Subcutaneous abdominal adipose tissue (tissue), 5 donors: ENCODE measurements at regions not wholly inside any gene's neighbourhood (a gene's known extent, or its start where the extent isn't known, plus 50 kb on each side); places are given as distances from the start of the nearest gene placed in this dataset.

ENCODE experiments used
- H3K27ac ChIP-seq: one replicate; pipeline ENCODE4 v1.7.0; 2013; ENCODE audit warnings: low read depth, mild to moderate bottlenecking, inconsistent platforms, low read length, moderate library complexity
- H3K27me3 ChIP-seq, 5 donors: one replicate each; pipeline ENCODE4 v1.7.0; 2013; ENCODE audit warnings: low read length in 5 of 5, inconsistent platforms in 1 of 5; ENCODE audit not compliant: control insufficient read depth in 5 of 5, insufficient read depth in 4 of 5
- H3K36me3 ChIP-seq, 5 donors: one replicate each; pipeline ENCODE4 v1.7.0; 2013; ENCODE audit warnings: low read length in 5 of 5; ENCODE audit not compliant: control insufficient read depth in 5 of 5, insufficient read depth in 5 of 5
- H3K4me1 ChIP-seq, 5 donors: one replicate each; pipeline ENCODE4 v1.7.0; 2013; ENCODE audit warnings: low read length in 5 of 5, mild to moderate bottlenecking in 3 of 5, moderate library complexity in 1 of 5; ENCODE audit not compliant: control insufficient read depth in 5 of 5, insufficient read depth in 5 of 5
- H3K4me3 ChIP-seq, 5 donors: one replicate each; pipeline ENCODE4 v1.7.0; 2013; ENCODE audit warnings: low read length in 5 of 5, low read depth in 1 of 5
- H3K9ac ChIP-seq, 5 donors: one replicate each; pipeline ENCODE4 v1.7.0; 2013; ENCODE audit warnings: low read length in 5 of 5, mild to moderate bottlenecking in 4 of 5, moderate library complexity in 3 of 5
- H3K9me3 ChIP-seq, 5 donors: one replicate each; pipeline ENCODE4 v1.7.0; 2013; ENCODE audit warnings: low read length in 5 of 5; ENCODE audit not compliant: control insufficient read depth in 5 of 5
- donor health status: healthy.
- donor health status: healthy.
- donor health status: healthy.
- donor health status: healthy.
- donor health status: healthy.

GRCh38 chr3:28980131-28980530 lies 300.7 kb upstream of the RBMS3 start:
- no peak overlapping the region for H3K9ac ChIP-seq
- H3K27ac ChIP-seq = no peak overlapping the region
- H3K27me3 ChIP-seq = no peaks in the 10 kb centered on the region
- H3K9me3 ChIP-seq = no peaks in the 10 kb centered on the region
- H3K36me3 ChIP-seq = peaks cover 0 to 3% (median 0%) of the 10 kb centered on the region in 5 donors
- no peak overlapping the region for H3K4me3 ChIP-seq
- no peaks in the 10 kb centered on the region for H3K4me1 ChIP-seq

- H3K4me3 ChIP-seq = no peak overlapping the region
- H3K36me3 ChIP-seq = peaks cover 0 to 3% (median 0%) of the 10 kb centered on the region in 5 donors
- H3K27ac ChIP-seq = no peak overlapping the region
- H3K4me1 ChIP-seq = no peaks in the 10 kb centered on the region
- H3K9ac ChIP-seq = no peak overlapping the region
- no peaks in the 10 kb centered on the region for H3K9me3 ChIP-seq
- no peaks in the 10 kb centered on the region for H3K27me3 ChIP-seq
Observed at GRCh38 chr3:28980631-28981030, 300.2 kb upstream of the RBMS3 start.

DNA sequence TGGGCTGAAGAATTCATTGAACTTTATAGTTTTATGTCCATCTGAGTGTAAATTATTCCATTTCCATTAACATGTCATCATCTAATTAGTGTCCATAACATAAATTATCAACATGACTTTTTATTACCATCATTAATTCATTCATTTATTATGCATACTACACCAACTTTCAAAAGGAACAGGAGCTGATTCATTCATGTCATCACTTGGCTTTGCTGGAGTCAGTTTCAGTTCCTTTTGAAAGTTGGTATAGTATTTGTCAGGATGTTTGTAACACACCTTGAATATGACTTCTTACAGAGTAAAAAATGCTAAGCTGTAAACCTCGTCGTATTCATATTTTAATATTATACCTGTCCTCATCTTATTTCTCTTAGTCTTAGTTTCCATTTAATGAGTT lies 298.0 kb upstream of the RBMS3 start:
- Histone ChIP-seq H3K4me1 (no peaks in the 10 kb centered on the region), H3K36me3 (peaks cover 0 to 3% (median 0%) of the 10 kb centered on the region in 5 donors), H3K9ac (no peak overlapping the region), H3K9me3 (no peaks in the 10 kb centered on the region), H3K4me3 (no peak overlapping the region), H3K27ac (no peak overlapping the region), H3K27me3 (no peaks in the 10 kb centered on the region)

DNA sequence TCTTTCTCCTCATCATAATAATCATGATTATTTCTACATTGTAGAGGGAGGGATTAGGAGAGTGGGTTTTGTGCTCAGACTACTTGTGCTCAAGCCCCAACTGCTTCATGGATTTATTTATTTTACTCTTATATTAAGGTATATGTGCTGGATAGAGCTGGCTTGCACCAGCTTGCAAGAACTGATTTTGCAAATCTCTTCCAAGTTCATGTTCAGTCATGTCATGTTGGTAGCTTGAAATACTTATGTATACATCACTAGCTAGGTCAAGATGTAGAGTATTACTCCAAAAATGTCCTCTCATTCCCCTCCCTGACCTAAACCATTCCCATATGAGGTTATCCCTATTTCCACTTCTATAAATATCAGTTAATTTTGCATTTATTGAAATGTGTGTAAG lies 293.9 kb upstream of the RBMS3 start:
- Histone ChIP-seq H3K27ac (no peak overlapping the region), H3K9ac (no peak overlapping the region)

DNA sequence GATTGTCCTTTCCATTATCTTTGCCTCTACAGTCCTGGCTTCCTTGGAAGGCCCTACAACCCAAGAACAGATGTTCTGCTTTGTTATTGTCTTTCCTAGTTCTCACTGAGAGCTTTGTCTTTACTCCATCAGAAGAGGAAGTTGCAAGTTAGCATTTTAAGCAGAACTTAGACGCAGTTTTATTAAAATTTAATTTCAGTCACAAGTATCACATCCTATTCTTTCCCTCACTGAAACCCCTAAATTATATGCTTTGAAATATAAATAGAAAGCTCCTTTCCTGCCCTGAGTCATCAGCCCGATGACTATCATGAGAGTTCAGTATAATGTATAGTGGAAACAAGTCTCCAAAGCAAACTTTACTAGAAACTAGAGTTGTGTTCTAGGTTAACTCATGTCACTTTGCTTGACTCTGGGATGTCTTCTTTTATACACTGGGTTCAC lies 291.2 kb upstream of the RBMS3 start:
- Histone ChIP-seq H3K27ac (no peak overlapping the region), H3K9ac (no peak overlapping the region), H3K4me1 (no peaks in the 10 kb centered on the region), H3K27me3 (no peaks in the 10 kb centered on the region), H3K9me3 (peaks cover 0 to 2% (median 0%) of the 10 kb centered on the region in 5 donors), H3K36me3 (no peaks in the 10 kb centered on the region), H3K4me3 (no peak overlapping the region)

More for the DNA sequence above, 293.9 kb upstream of the RBMS3 start:
- Histone ChIP-seq H3K9me3 (peaks cover 0 to 2% (median 0%) of the 10 kb centered on the region in 5 donors), H3K4me1 (no peaks in the 10 kb centered on the region), H3K36me3 (no peaks in the 10 kb centered on the region), H3K27me3 (no peaks in the 10 kb centered on the region), H3K4me3 (no peak overlapping the region)

DNA sequence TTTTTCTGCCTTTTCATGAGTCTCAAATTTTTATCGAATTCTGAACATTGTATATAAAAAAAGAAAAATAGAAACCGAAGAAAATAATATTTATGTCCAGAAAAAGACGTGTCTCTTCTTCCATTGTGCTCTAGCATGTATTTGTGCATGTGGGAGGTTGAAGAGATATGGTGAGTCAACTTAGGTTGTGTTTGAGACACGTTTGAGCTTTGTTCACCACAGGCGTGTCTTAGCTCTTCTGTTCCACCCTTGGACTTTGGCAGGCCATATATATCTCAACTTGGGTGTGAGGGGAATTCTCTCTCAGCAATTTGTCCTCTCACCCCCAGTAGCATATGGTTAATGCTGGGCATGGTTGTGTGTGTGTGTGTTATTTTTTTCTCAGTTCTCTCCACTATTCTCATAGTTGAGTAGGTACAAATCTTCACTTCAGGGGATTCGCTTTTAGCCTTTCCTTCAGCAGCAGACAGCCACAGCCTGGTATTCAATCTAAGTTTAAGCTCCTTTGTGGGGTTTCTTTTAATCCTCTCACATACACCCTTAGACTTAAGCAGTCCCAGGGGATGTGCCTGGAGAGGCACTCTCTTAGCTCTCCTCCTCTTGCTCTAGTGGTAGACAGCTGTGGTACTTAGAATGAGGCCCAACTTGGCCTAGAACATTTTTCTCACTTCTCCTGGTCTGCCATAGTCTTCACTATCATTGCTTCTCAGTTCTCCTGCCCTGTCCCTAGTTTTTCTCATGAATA lies 286.5 kb upstream of the RBMS3 start:
- Histone ChIP-seq H3K9me3 (no peaks in the 10 kb centered on the region), H3K27ac (no peak overlapping the region), H3K4me3 (no peak overlapping the region), H3K9ac (no peak overlapping the region), H3K36me3 (no peaks in the 10 kb centered on the region), H3K27me3 (no peaks in the 10 kb centered on the region), H3K4me1 (no peaks in the 10 kb centered on the region)

GRCh38 chr3:29004885-29005599 lies 275.8 kb upstream of the RBMS3 start:
- H3K9me3 ChIP-seq = no peaks in the 10 kb centered on the region

GRCh38 chr3:29005862-29006261 lies 275.0 kb upstream of the RBMS3 start:
- Histone ChIP-seq H3K27ac (no peak overlapping the region), H3K36me3 (no peaks in the 10 kb centered on the region), H3K4me3 (no peak overlapping the region), H3K4me1 (no peaks in the 10 kb centered on the region), H3K9ac (no peak overlapping the region), H3K27me3 (no peaks in the 10 kb centered on the region), H3K9me3 (no peaks in the 10 kb centered on the region)

More at GRCh38 chr3:29004885-29005599, 275.8 kb upstream of the RBMS3 start:
- H3K4me3 ChIP-seq = no peak overlapping the region
- H3K9ac ChIP-seq = no peak overlapping the region
- no peaks in the 10 kb centered on the region for H3K27me3 ChIP-seq
- H3K4me1 ChIP-seq = no peaks in the 10 kb centered on the region
- no peak overlapping the region for H3K27ac ChIP-seq
- no peaks in the 10 kb centered on the region for H3K36me3 ChIP-seq

DNA sequence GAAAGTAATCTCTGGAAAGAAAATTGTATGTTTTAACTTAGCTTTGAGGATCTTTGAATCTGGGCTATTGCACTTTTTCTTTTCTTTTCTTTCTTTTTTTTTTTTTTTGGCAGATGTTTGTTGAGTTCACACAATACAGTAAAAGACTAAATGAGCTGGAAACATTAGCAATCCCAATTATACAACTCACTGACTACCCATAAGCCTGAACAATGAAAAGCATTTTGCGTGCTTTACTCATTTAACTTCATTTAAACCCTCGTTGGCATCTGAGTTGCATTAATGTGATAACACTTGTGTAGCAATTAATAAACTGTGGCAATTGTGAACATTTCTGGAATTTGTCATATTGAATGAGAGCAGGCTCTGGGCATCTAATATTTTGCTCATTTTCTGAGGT lies 269.4 kb upstream of the RBMS3 start:
- Histone ChIP-seq H3K9me3 (no peaks in the 10 kb centered on the region), H3K4me3 (no peak overlapping the region), H3K9ac (no peak overlapping the region), H3K27me3 (no peaks in the 10 kb centered on the region), H3K27ac (no peak overlapping the region), H3K36me3 (no peaks in the 10 kb centered on the region), H3K4me1 (no peaks in the 10 kb centered on the region)

GRCh38 chr3:29011966-29012365 lies 268.9 kb upstream of the RBMS3 start:
- Histone ChIP-seq H3K9ac (no peak overlapping the region), H3K27me3 (no peaks in the 10 kb centered on the region), H3K27ac (no peak overlapping the region), H3K4me3 (no peak overlapping the region), H3K36me3 (no peaks in the 10 kb centered on the region), H3K9me3 (no peaks in the 10 kb centered on the region), H3K4me1 (no peaks in the 10 kb centered on the region)
